Uterus (tissue), 2 donors: ENCODE measurements at regions not wholly inside any gene's neighbourhood (a gene's known extent, or its start where the extent isn't known, plus 50 kb on each side); places are given as distances from the start of the nearest gene placed in this dataset.

Experiments used
- POLR2A ChIP-seq, 2 donors: fragments of 450-650 bp; IDR thresholded peaks; one replicate each; pipeline ENCODE4 v1.6.1; 2016; ENCODE audit warnings: antibody characterized with exemption in 2 of 2, mild to moderate bottlenecking in 1 of 2, moderate library complexity in 1 of 2
- TF ChIP-seq, protein P1 (sequence below), 4 experiments: fragments of 200-600 bp in 2 of 4; fragments of 450-650 bp in 2 of 4; sonication (generic) in 2 of 4; IDR thresholded peaks; one replicate each; pipeline ENCODE4 v1.5.1; 2016 to 2019; ENCODE audit warnings: antibody characterized with exemption in 4 of 4, mild to moderate bottlenecking in 2 of 4, moderate library complexity in 1 of 4

DNA sequence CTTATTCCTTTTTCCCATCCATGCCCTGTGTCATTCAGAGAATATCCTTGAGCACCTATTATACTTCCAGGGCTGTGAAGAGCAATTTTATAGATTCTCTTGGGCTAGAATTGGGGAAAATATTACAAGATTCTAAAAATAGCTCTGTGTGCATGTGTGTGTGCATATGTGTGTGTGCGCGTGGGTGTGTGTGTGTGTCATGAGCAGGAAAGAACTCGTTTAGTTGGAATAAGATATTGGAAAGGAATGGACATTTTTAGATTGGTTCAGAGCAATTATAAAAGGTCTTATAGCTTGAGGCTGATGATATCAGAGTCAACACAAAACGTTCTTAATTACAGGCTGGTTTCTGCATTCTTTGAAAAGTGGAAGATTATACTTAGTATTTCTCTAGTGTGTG is 212.1 kb upstream of the COPS8 start:
- TF ChIP-seq, protein P1, sequence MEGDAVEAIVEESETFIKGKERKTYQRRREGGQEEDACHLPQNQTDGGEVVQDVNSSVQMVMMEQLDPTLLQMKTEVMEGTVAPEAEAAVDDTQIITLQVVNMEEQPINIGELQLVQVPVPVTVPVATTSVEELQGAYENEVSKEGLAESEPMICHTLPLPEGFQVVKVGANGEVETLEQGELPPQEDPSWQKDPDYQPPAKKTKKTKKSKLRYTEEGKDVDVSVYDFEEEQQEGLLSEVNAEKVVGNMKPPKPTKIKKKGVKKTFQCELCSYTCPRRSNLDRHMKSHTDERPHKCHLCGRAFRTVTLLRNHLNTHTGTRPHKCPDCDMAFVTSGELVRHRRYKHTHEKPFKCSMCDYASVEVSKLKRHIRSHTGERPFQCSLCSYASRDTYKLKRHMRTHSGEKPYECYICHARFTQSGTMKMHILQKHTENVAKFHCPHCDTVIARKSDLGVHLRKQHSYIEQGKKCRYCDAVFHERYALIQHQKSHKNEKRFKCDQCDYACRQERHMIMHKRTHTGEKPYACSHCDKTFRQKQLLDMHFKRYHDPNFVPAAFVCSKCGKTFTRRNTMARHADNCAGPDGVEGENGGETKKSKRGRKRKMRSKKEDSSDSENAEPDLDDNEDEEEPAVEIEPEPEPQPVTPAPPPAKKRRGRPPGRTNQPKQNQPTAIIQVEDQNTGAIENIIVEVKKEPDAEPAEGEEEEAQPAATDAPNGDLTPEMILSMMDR (IDR thresholded peaks at IDR 0.05), result no peak
- no peak for TF ChIP-seq POLR2A (IDR thresholded peaks at IDR 0.05)
